ENCODE measurements at regions not wholly inside any gene's neighbourhood (a gene's known extent, or its start where the extent isn't known, plus 50 kb on each side); places are given as distances from the start of the nearest gene placed in this dataset.

DNA sequence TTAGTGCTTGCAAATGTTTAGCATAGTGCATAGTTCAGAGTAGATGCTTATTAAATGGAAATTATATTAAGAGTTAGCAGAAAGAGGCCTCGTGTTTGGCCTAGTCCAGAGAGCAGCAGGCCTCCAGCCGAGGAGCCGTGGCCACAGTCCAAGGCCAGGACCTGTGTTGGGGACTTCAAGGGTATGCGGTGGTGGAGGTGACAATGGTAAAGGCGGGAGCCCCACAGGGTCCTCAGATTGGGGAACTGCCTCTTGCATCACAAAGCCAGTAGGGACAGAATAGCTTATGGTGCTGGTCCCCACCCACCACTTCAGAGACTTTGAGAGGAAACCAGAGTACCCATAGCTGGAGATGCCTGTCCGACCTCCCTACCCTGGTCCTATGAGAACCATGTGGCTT is 554.6 kb upstream of the RIOK2 start:
- no peak for DNase-seq

DNA sequence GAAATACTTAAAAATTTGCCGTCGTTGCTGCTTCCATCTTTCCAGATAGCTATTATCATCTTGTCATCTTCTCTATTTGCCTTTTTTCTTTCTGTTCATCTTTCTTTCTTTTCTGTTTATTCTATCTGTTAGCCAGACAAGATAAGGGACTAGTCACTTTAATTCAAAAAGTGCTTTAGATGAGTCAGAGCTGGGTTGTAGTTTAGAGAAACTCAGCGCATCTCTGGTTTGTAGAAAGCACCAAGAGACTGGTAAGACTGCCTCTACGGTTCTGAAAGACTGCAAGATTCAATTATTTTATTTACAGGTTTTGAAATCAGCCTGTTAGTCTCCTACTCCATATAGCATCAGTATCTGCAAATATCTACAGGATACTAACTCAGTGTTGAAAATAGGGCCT is 562.8 kb upstream of the RIOK2 start:
- DNase-seq, result no peak

DNA sequence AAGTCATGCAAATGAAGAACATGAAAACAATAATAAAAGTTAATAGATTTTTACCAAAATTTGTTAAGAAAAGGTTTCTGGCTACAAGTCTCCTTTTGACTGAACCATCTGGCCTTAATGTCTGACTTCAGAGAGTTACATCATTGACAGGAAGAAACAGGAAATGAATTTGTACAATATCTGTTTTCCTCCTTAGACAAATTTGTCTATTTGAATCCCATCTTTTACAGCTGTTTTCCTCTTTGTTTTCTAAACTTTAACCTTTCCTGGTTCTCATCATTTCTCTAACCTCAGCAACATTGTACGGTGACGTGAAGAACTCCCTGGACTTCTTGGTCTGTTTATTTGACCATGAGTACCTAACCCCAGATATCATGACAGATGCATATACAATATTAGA is 567.5 kb upstream of the RIOK2 start:
- DNase-seq, result no peak

DNA sequence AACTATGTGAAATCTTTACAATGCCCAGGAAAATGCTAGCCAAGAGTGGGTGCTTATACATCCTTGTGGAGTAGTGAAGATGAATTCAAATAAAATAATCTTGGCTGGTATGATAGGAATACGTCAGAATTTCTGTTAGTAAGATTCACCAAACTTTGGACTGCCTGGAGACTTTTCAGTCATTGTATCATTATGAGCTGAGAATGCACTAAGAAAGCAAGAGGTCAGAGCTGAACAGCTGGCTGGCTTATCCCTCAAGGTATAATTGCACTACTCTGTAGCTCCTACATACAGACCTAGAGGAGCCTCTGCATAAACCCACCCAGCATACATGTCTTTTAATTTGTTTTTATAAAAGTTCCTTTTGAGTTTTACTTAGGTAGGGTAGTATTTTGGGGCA is 568.5 kb upstream of the RIOK2 start:
- DNase-seq, result no peak

DNA sequence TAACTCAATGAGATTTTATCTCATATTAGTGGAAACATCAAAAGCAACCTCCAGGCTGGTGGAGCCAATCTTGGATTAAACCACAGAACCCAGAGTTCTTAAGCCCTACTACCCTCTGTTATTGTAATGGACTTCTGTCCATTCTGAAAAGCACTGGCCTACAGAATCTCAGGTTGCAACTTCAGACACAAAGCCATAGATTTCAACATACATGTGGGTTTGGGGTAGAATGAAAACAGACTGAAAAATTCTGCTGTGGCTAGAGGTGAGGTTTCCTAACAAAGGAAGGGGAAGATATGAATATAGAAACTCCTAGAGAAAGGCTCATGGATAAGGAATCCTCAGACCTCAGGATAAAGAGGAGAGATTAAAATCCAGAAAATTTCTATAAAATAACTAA is 569.8 kb upstream of the RIOK2 start:
- DNase-seq, result no peak

DNA sequence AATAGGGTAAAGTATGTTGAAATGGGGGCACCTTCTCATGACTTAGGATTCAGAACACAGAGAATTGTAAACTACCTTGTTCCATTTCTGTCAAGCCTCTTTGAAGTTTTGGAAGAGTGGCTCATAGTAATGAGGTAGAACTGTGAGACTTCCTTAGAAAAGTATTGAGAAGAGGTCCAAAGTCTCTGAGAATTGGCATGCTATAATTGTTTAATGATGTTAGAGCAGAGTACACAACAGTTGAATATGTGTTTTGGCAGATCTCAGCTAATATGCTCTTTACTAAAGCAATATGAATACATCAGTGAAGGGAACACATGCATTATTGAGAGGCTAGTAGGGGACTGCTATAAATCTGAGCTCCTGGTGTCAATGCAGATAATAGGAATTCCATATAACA is 579.4 kb upstream of the RIOK2 start:
- DNase-seq, result no peak

DNA sequence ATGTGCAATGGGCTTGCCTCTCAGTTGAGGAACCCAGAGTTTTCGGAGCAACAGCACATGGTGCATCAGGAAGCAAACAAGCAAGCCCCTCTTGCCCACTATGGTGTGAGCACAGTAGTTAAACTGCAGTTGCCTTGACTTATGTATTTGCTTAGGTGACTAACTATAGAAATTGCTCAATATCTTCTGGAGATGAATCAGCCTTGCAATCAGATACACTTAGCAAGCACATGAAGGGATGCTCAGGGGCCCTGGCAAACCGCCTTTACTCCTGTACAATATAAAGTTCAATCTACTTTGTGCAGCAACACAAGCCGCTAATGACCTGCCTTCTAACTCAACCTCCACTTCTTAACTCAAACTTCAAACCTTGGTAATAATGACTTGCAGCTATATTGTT is 581.7 kb upstream of the RIOK2 start:
- no peak for DNase-seq

- no peak for DNase-seq
These were observed 595.4 kb upstream of the RIOK2 start for GRCh38 chr5:97778451-97778850.

DNA sequence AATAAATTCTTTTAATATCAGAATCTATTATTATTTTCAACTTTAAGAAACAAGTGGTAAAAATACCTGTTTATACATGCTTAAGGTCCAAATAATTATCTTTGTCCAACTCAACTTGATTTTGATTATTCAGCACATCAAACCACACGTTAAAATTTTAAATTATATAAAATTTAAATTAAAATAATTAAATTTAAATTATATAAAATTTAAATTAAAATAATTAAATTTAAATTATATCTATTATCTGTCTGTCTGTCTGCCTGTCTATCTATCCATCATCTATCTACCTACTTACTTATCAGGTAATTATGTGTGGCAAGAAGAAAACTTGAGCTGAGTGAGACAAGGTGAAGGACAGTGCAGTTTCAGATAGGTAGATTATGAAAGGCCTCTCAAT is 605.3 kb upstream of the RIOK2 start:
- DNase-seq, result no peak

DNA sequence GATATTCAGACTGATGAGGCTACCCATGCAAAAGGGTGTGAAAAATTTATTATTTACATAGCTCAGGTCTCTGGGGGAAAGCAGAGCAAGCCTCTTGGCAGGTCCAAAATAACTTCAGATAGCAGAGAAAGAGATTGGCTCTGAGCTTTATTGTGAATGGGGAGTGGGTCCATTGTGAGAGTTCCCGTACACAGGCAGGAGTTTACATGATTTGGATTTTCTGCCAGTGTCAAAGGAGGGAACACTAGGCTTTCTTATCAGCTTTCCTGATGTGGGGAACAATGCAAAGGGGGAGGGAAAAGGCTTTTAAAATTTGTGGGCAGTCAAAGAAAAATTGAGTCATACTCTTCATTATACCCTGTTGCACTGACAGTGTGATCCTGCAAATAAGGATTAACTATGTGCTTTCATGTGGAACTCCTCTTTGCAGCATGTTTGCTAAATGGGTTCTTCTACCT is 615.0 kb upstream of the RIOK2 start:
- no peak for DNase-seq

- no peak for DNase-seq
These were observed 618.4 kb upstream of the RIOK2 start for GRCh38 chr5:97801461-97801860.

DNA sequence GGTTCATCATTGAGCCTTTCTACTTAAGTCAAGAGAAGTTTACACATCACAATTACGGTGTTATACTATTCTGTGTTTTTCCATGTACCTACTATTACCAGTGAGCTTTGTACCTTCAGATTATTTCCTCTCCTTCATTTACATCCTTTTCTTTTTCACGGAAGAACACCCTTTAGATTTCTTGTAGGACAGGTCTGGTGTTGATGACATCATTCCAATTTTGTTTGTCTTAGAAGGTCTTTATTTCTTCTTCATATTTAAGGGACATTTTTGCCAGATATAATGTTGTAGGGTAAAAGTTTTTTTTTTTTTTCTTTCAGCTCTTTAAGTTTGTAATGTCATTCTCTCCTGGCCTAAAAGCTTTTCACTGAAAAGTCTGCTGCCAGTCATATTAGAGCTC is 637.1 kb upstream of the RIOK2 start:
- no peak for DNase-seq

- DNase-seq, result no peak
These were observed 649.7 kb upstream of the RIOK2 start for GRCh38 chr5:97832645-97833296.

DNA sequence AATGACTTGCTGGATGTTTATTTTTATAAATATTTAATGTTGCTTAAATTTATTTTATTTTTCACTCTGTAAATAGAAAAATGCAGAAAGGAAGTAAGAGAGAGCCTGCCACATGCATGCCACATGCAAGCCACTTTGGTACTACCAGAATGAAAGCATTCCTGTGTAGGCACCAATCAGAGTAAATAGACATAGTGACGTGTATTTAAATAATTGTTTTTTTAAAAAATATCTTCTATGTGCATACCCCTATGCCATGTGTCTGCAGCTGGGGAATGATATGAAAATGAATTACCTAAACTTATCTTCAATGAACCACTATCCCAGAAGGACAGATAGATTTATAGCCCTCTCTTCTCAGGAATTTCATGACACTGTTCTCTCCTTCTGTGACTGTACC is 651.5 kb upstream of the RIOK2 start:
- no peak for DNase-seq

DNA sequence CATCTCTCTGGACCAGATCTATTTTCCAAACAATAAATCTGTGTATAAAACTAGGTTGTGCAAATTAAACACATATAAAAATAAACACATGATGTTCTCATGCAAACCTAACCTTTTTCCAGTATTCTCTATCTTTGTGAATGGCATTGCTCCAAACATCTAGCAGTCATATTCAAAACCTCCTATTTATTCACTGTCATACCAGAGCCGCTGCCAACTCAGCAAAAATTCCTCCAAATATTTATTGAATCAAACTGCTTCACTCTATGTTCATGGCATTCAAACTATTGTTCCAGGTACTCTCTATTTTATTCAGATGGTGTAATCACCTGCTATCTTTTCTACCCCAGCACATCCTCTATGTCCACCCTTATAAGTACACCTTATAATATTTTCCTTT is 652.1 kb upstream of the RIOK2 start:
- DNase-seq, result no peak

DNA sequence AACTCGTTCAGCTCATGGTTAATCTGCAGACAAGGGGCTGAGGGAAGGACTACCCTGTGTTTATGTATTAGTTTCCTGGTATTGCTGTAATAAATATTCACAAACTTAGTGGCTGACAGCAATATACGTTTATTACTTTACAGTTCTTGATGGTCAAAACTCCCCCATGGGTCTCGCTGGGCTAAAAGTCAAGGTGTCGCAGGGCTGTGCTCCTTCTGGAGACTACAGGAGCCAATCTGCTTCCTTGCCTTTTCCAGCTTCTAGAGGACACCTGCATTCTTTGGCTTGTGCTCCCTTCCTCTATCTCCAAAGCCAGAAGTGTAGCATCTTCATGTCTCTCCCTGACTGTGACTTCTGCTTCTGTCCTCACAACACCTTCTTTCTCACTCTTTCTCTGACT is 653.8 kb upstream of the RIOK2 start:
- DNase-seq, result no peak

GRCh38 chr5:97838214-97838613 is 655.2 kb upstream of the RIOK2 start:
- DNase-seq, result no peak

- DNase-seq, result no peak
These were observed 656.5 kb upstream of the RIOK2 start for GRCh38 chr5:97839341-97840086.

DNA sequence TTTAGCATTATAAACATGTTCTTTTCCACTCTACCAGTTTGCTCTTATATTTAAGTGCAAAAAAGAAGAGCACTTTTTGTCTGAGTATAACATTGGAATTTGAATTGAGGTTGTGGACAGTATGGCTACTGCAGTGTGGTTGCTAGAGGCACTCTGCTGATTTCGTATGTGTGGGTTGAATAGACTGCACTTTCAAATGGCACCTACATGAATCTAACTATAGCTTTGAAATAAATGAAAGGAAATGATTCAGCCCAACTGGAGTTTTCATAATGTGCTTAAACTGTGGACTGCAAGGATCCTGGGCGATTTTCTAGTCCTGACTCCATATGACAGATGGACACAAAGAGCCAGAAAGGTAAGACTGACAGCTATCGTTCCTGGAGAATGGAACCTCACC is 657.6 kb upstream of the RIOK2 start:
- DNase-seq, result no peak

- no peak for DNase-seq
These were observed 659.6 kb upstream of the RIOK2 start for GRCh38 chr5:97842687-97843086.

- no peak for DNase-seq
These were observed 661.8 kb upstream of the RIOK2 start for GRCh38 chr5:97844797-97845196.

GRCh38 chr5:97846643-97847042 is 663.6 kb upstream of the RIOK2 start:
- no peak for DNase-seq

DNA sequence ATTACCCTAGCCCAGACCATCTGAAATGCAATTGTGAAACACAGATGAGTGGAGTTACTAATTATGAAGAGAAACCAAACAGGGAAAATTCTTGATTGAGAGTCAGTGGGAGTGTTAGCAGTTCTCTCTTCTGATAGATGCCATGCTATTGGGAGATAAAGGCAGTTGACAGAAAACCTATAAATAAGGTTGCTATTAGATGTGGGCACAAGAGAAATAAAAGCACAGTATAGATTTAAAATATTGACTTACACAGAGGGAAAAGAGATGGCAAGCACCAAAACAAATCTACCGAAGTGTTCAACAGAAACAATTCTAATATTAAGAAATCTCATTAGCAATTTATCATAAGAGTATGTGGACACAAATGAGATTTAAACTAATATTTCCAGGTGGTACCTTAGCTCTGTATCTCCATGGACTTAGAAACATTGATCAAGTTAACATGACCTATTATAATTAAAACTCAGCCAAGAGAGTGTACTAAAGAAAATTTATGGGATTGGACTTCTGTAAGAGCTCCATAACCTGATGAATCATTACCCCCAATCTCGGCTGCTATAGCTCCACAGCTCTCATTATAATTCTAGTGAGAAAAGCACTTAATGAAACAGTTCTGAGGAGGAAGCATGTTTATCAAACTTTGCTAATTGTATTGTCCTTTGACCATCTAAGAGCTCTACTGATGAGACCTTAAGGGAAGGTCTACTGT is 665.0 kb upstream of the RIOK2 start:
- DNase-seq, result no peak

GRCh38 chr5:97851036-97851435 is 668.0 kb upstream of the RIOK2 start:
- no peak for DNase-seq
